OCI-LY7 (cell line): ENCODE measurements at regions not wholly inside any gene's neighbourhood (a gene's known extent, or its start where the extent isn't known, plus 50 kb on each side); places are given as distances from the start of the nearest gene placed in this dataset.

Experiments
- BruUV-seq: library from RNA; stranded (reverse); fragments of 400-500 nt; replicated peaks from 2 replicates; lab custom pipeline; 2021; lab: Mats Ljungman, UMichigan
- CTCF ChIA-PET: fragments of 300-600 bp; sonication (Branson Sonifier 250); formaldehyde crosslinking; loops from one replicate; lab custom pipeline; 2022; ENCODE audit warnings: antibody characterized with exemption; ENCODE audit not compliant: unreplicated experiment; lab: Charles Lee
- POLR2A ChIA-PET: fragments of 300-600 bp; sonication (Branson Sonifier 250); formaldehyde crosslinking; loops from one replicate; lab custom pipeline; 2022; ENCODE audit warnings: antibody characterized with exemption; lab: Charles Lee
- DNase-seq: peaks from one replicate; pipeline ENCODE4 v3.0.0-alpha.2; 2015; ENCODE audit warnings: low spot score
- H2AFZ ChIP-seq: fragments of 200-600 bp; sonication (generic), shearing (Covaris generic); 2 replicates; pipeline ENCODE4 v1.6.1; 2014; ENCODE audit warnings: mild to moderate bottlenecking, antibody characterized with exemption, low read length, moderate library complexity
- H3K27ac ChIP-seq: fragments of 200-600 bp; sonication (generic); 2 replicates; pipeline ENCODE4 v1.5.1; 2014; ENCODE audit warnings: mixed run types, low read depth, mild to moderate bottlenecking, moderate library complexity, low read length, inconsistent platforms; ENCODE audit not compliant: poor library complexity, severe bottlenecking
- H3K36me3 ChIP-seq: fragments of 200-600 bp; sonication (generic); 2 replicates; pipeline ENCODE4 v1.6.1; 2014; ENCODE audit warnings: mild to moderate bottlenecking, antibody characterized with exemption, low read length, moderate library complexity, mixed read lengths; ENCODE audit not compliant: insufficient read depth
- H3K4me1 ChIP-seq: fragments of 200-600 bp; sonication (generic); 2 replicates; pipeline ENCODE4 v1.5.1; 2014; ENCODE audit warnings: mild to moderate bottlenecking, low read length; ENCODE audit not compliant: insufficient read depth, poor library complexity, severe bottlenecking
- H3K4me2 ChIP-seq: fragments of 200-600 bp; sonication (generic); 2 replicates; pipeline ENCODE4 v1.6.1; 2014; ENCODE audit warnings: mild to moderate bottlenecking, low read length
- H3K4me3 ChIP-seq: fragments of 200-600 bp; sonication (generic); 2 replicates; pipeline ENCODE4 v1.5.1; 2014; ENCODE audit warnings: mild to moderate bottlenecking, low read depth, low read length; ENCODE audit not compliant: poor library complexity, severe bottlenecking
- H3K79me2 ChIP-seq: fragments of 200-600 bp; sonication (generic); 2 replicates; pipeline ENCODE4 v1.6.1; 2016; ENCODE audit warnings: low read depth, mild to moderate bottlenecking, low read length, moderate library complexity, mixed read lengths; ENCODE audit not compliant: insufficient read depth
- H3K9me2 ChIP-seq: fragments of 200-600 bp; sonication (generic); 2 replicates; pipeline ENCODE4 v1.6.1; 2016; ENCODE audit warnings: mild to moderate bottlenecking, low read length, mixed read lengths; ENCODE audit not compliant: insufficient read depth
- H3K9me3 ChIP-seq: fragments of 200-600 bp; sonication (generic); 2 replicates; pipeline ENCODE4 v1.6.1; 2014; ENCODE audit warnings: mild to moderate bottlenecking, mixed run types, low read length, mixed read lengths
- H4K20me1 ChIP-seq: fragments of 200-600 bp; sonication (generic); 2 replicates; pipeline ENCODE4 v1.6.1; 2014; ENCODE audit warnings: mild to moderate bottlenecking, antibody characterized with exemption, low read length, moderate library complexity, mixed read lengths; ENCODE audit not compliant: insufficient read depth
- EZH2phosphoT487 ChIP-seq: fragments of 200-600 bp; sonication (generic); IDR thresholded peaks from 2 replicates; pipeline ENCODE4 v1.6.1; 2018; ENCODE audit warnings: low read depth, borderline replicate concordance, mild to moderate bottlenecking, mixed run types, antibody characterized with exemption, low read length, moderate library complexity, mixed read lengths
- intact Hi-C: fragments of 100-400 bp; cut with micrococcal nuclease; formaldehyde crosslinking; loops from one replicate; pipeline ENCODE4 v1.10.0; 2022; ENCODE audit not compliant: unreplicated experiment
- TF ChIP-seq, protein P1 (sequence below): fragments of 200-600 bp; sonication (generic); conservative IDR thresholded peaks from 2 replicates; pipeline ENCODE4 v1.5.1; 2014; ENCODE audit warnings: mild to moderate bottlenecking, antibody characterized with exemption, low read length, moderate library complexity, mixed read lengths

DNA sequence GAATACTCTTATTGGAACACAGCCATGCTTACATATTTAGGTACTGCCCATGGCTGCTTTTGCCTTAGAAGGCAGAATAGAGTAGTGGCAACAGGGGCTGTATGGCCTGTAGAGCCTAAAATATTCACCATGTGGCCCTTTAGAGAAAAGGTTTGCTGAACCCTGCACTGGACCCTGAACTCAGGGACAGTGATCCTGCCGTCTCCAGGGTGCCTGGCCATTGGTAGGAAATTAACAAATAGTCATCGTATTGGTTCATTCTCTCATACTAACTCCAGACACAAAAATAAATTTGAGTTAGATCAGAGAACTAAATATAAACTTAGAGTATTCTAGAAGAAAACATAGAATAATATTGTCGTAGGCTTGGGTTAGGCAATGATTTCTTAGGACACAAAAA is 181.4 kb downstream of the BCAS1 start:
- no peak for DNase-seq
- Histone ChIP-seq H3K79me2 (no peaks in the 10 kb centered on the region), H2AFZ (no peak overlapping the region), H3K9me2 (no peaks in the 10 kb centered on the region), H3K4me1 (peaks cover 57% of the 10 kb centered on the region), H3K27ac (no peak overlapping the region), H4K20me1 (no peaks in the 10 kb centered on the region), H3K36me3 (no peaks in the 10 kb centered on the region), H3K4me2 (no peak overlapping the region), H3K4me3 (no peak overlapping the region), H3K9me3 (no peaks in the 10 kb centered on the region)
- intact Hi-C loops, result no loop called here
- no peak for TF ChIP-seq EZH2phosphoT487
- TF ChIP-seq, protein P1, sequence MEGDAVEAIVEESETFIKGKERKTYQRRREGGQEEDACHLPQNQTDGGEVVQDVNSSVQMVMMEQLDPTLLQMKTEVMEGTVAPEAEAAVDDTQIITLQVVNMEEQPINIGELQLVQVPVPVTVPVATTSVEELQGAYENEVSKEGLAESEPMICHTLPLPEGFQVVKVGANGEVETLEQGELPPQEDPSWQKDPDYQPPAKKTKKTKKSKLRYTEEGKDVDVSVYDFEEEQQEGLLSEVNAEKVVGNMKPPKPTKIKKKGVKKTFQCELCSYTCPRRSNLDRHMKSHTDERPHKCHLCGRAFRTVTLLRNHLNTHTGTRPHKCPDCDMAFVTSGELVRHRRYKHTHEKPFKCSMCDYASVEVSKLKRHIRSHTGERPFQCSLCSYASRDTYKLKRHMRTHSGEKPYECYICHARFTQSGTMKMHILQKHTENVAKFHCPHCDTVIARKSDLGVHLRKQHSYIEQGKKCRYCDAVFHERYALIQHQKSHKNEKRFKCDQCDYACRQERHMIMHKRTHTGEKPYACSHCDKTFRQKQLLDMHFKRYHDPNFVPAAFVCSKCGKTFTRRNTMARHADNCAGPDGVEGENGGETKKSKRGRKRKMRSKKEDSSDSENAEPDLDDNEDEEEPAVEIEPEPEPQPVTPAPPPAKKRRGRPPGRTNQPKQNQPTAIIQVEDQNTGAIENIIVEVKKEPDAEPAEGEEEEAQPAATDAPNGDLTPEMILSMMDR, result no peak
- no TSS peak for BruUV-seq
- ChIA-PET CTCF (no interaction called here), POLR2A (no interaction called here)

DNA sequence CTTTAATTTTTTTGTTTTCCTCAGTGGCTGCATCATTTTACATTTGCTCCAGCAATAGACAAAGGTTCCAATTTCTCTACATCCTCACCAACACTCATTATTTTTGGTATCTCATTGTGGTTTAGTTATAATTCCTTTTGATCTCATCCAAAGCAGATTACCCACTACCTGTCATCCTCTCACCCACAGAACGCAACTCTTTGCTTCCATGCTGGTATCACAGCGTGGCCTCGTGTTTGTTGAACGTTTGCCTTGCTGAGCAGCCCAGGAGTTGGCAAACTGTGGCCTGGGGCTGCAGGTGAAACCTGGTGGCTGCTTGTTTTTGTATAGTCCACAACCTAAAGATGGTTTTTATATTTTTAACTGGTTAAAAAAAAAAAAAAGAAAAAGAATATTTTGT is 181.9 kb downstream of the BCAS1 start:
- POLR2A ChIA-PET, result interaction anchor here (0.5 kb wide), 1 partner anchor 47 kb away, joined by 3 read pairs; no protein-coding TSS in a partner anchor
- intact Hi-C loops, result no loop called here
- Histone ChIP-seq H3K4me2 (no peak overlapping the region), H4K20me1 (no peaks in the 10 kb centered on the region), H3K27ac (no peak overlapping the region), H3K79me2 (no peaks in the 10 kb centered on the region), H3K9me2 (no peaks in the 10 kb centered on the region), H3K4me1 (peaks cover 53% of the 10 kb centered on the region), H3K9me3 (no peaks in the 10 kb centered on the region), H2AFZ (no peak overlapping the region; the same call in 1 of the 2 replicates), H3K4me3 (no peak overlapping the region), H3K36me3 (no peaks in the 10 kb centered on the region)
- no TSS peak for BruUV-seq
- CTCF ChIA-PET, result no interaction called here
- TF ChIP-seq EZH2phosphoT487, result no peak
- TF ChIP-seq, protein P1, result no peak
- no peak for DNase-seq

GRCh38 chr20:53887973-53888372 is 182.4 kb downstream of the BCAS1 start:
- no TSS peak for BruUV-seq
- H3K4me1 ChIP-seq, result peaks cover 47% of the 10 kb centered on the region
- CTCF ChIA-PET, result no interaction called here
- H4K20me1 ChIP-seq, result no peaks in the 10 kb centered on the region
- H2AFZ ChIP-seq, result no peak overlapping the region
- H3K9me2 ChIP-seq, result no peaks in the 10 kb centered on the region
- TF ChIP-seq, protein P1, result no peak
- no peak for TF ChIP-seq EZH2phosphoT487
- DNase-seq, result no peak
- H3K79me2 ChIP-seq, result no peaks in the 10 kb centered on the region
- H3K27ac ChIP-seq, result no peak overlapping the region
- POLR2A ChIA-PET, result interaction anchor here (0.5 kb wide), 1 partner anchor 48 kb away, joined by 3 read pairs; no protein-coding TSS in a partner anchor
- H3K36me3 ChIP-seq, result no peaks in the 10 kb centered on the region
- intact Hi-C loops, result no loop called here
- no peaks in the 10 kb centered on the region for H3K9me3 ChIP-seq
- no peak overlapping the region for H3K4me3 ChIP-seq
- H3K4me2 ChIP-seq, result no peak overlapping the region
